Thymus (tissue), 11 donors: ENCODE measurements at regions not wholly inside any gene's neighbourhood (a gene's known extent, or its start where the extent isn't known, plus 50 kb on each side); places are given as distances from the start of the nearest gene placed in this dataset.

Experiments
- DNase-seq, 9 donors: peaks; one replicate each; pipeline ENCODE4 v3.0.0-alpha.2; 2013; ENCODE audit warnings: low spot score in 9 of 9, low read depth in 6 of 9, missing footprints in 1 of 9
- H3K27ac ChIP-seq, 2 donors: one replicate each; pipeline ENCODE4 v1.5.1; 2013; ENCODE audit warnings: control low read depth in 1 of 2, low read depth in 1 of 2, low read length in 1 of 2, mild to moderate bottlenecking in 1 of 2, moderate library complexity in 1 of 2
- H3K27me3 ChIP-seq, 2 donors: one replicate each; pipeline ENCODE4 v1.5.1; 2013; ENCODE audit warnings: low read length in 1 of 2; ENCODE audit not compliant: control insufficient read depth in 2 of 2, insufficient read depth in 1 of 2
- H3K36me3 ChIP-seq, 2 donors: one replicate each; pipeline ENCODE4 v1.5.1; 2013; ENCODE audit warnings: low read length in 1 of 2, mild to moderate bottlenecking in 1 of 2, moderate library complexity in 1 of 2; ENCODE audit not compliant: control insufficient read depth in 2 of 2, insufficient read depth in 2 of 2
- H3K4me1 ChIP-seq, 2 donors: one replicate each; pipeline ENCODE4 v1.5.1; 2013; ENCODE audit warnings: low read length in 2 of 2; ENCODE audit not compliant: control insufficient read depth in 2 of 2, insufficient read depth in 2 of 2
- H3K4me3 ChIP-seq, 2 donors: one replicate each; pipeline ENCODE4 v1.5.1; 2013; ENCODE audit warnings: low read length in 2 of 2, control low read depth in 1 of 2, mild to moderate bottlenecking in 1 of 2
- H3K9me3 ChIP-seq, 2 donors: one replicate each; pipeline ENCODE4 v1.5.1; 2013; ENCODE audit warnings: low read length in 1 of 2, mild to moderate bottlenecking in 1 of 2; ENCODE audit not compliant: control insufficient read depth in 2 of 2, insufficient read depth in 1 of 2
- WGBS: extraction: QIAGEN DNeasy Blood & Tissue Kit; methylation state at CpG from one replicate; pipeline ENCODE4 v1.1.7; 2013; 5-methylcytosine and 5-hydroxymethylcytosine counted together
- donor health status: healthy.

DNA sequence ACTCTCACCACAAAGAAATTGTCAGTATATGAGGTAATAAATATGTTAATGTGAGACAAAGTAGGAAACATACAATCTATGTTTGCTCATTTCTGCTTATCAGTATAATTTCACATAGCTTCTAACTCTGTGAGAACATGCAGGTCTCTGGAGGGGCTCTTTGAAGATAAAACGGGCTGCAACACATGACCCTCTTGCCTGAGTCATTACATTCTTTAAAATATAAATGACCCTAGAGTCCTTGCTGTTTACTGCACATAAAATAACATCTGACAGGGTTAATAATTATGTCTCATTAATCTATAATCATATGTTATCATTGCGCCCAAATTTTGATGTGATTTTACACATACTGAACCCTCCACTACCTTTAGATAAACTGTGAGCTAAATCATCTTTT is 681.5 kb downstream of the ARAP2 start:
- WGBS, result 83% methylated on average over 2 of the region's 2 CpGs
- H3K4me1 ChIP-seq, result no peaks in the 10 kb centered on the region
- H3K27me3 ChIP-seq, result no peaks in the 10 kb centered on the region
- no peak for DNase-seq
- no peak overlapping the region for H3K27ac ChIP-seq
- H3K4me3 ChIP-seq, result no peak overlapping the region
- H3K36me3 ChIP-seq, result no peaks in the 10 kb centered on the region
- peaks cover 0 to 9% of the 10 kb centered on the region in 2 donors for H3K9me3 ChIP-seq

- no peak overlapping the region for H3K4me3 ChIP-seq
- H3K4me1 ChIP-seq, result no peaks in the 10 kb centered on the region
- WGBS, result 94% methylated on average over 3 of the region's 3 CpGs
Measured at GRCh38 chr4:35565640-35566039, 678.7 kb downstream of the ARAP2 start.

GRCh38 chr4:35591035-35591434 is 653.3 kb downstream of the ARAP2 start:
- no peaks in the 10 kb centered on the region for H3K27me3 ChIP-seq
- H3K4me3 ChIP-seq, result no peak overlapping the region
- H3K36me3 ChIP-seq, result no peaks in the 10 kb centered on the region
- no peaks in the 10 kb centered on the region for H3K9me3 ChIP-seq
- no peaks in the 10 kb centered on the region for H3K4me1 ChIP-seq
- no peak overlapping the region for H3K27ac ChIP-seq
- DNase-seq, result no peak

More at GRCh38 chr4:35565640-35566039, 678.7 kb downstream of the ARAP2 start:
- no peak for DNase-seq
- H3K27me3 ChIP-seq, result no peaks in the 10 kb centered on the region
- no peak overlapping the region for H3K27ac ChIP-seq
- H3K36me3 ChIP-seq, result no peaks in the 10 kb centered on the region
- H3K9me3 ChIP-seq, result no peaks in the 10 kb centered on the region

DNA sequence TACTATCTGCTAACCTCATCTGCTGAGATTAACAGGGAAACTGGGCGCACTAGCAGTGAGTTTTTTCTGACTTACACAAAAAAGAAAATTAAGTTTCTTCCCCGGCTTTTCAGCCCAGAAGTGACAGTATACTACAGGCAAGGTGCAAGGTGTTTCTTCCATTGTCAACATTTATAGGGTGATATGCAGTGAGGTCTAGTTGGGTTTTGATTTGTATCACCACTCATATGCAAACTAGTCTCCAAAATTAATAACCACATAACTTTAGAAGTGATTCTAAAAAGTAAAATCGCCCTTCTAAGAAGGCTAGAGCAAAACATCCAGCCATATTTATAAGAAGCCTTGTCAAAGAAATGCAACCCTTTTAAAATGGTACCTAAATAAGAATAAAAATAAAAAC is 640.1 kb downstream of the ARAP2 start:
- H3K4me1 ChIP-seq, result no peaks in the 10 kb centered on the region
- H3K27me3 ChIP-seq, result no peaks in the 10 kb centered on the region
- H3K4me3 ChIP-seq, result no peak overlapping the region
- WGBS, result 91% methylated on average over 3 of the region's 3 CpGs
- no peaks in the 10 kb centered on the region for H3K36me3 ChIP-seq
- H3K9me3 ChIP-seq, result no peaks in the 10 kb centered on the region
- H3K27ac ChIP-seq, result no peak overlapping the region
- DNase-seq, result no peak

- no peak overlapping the region for H3K27ac ChIP-seq
- 84% methylated on average over 1 of the region's 1 CpG for WGBS
- DNase-seq, result no peak
Measured at GRCh38 chr4:35604724-35605123, 639.6 kb downstream of the ARAP2 start.

GRCh38 chr4:35608205-35608604 is 636.1 kb downstream of the ARAP2 start:
- Histone ChIP-seq H3K9me3 (no peaks in the 10 kb centered on the region), H3K27me3 (no peaks in the 10 kb centered on the region), H3K27ac (no peak overlapping the region), H3K4me3 (no peak overlapping the region), H3K36me3 (no peaks in the 10 kb centered on the region), H3K4me1 (no peaks in the 10 kb centered on the region)
- no peak for DNase-seq

More at GRCh38 chr4:35604724-35605123, 639.6 kb downstream of the ARAP2 start:
- H3K4me3 ChIP-seq, result no peak overlapping the region
- no peaks in the 10 kb centered on the region for H3K27me3 ChIP-seq
- H3K9me3 ChIP-seq, result no peaks in the 10 kb centered on the region
- no peaks in the 10 kb centered on the region for H3K36me3 ChIP-seq
- H3K4me1 ChIP-seq, result no peaks in the 10 kb centered on the region

GRCh38 chr4:35614120-35614519 is 630.2 kb downstream of the ARAP2 start:
- Histone ChIP-seq H3K4me1 (no peaks in the 10 kb centered on the region), H3K27me3 (no peaks in the 10 kb centered on the region), H3K27ac (no peak overlapping the region), H3K4me3 (no peak overlapping the region), H3K9me3 (no peaks in the 10 kb centered on the region), H3K36me3 (no peaks in the 10 kb centered on the region)
- no peak for DNase-seq
- 81% methylated on average over 2 of the region's 2 CpGs for WGBS

GRCh38 chr4:35639929-35640328 is 604.4 kb downstream of the ARAP2 start:
- H3K27ac ChIP-seq, result no peak overlapping the region
- no peaks in the 10 kb centered on the region for H3K27me3 ChIP-seq
- H3K4me1 ChIP-seq, result no peaks in the 10 kb centered on the region
- WGBS, result 81% methylated on average over 3 of the region's 3 CpGs
- no peak for DNase-seq
- no peak overlapping the region for H3K4me3 ChIP-seq
- H3K9me3 ChIP-seq, result no peaks in the 10 kb centered on the region
- H3K36me3 ChIP-seq, result no peaks in the 10 kb centered on the region

DNA sequence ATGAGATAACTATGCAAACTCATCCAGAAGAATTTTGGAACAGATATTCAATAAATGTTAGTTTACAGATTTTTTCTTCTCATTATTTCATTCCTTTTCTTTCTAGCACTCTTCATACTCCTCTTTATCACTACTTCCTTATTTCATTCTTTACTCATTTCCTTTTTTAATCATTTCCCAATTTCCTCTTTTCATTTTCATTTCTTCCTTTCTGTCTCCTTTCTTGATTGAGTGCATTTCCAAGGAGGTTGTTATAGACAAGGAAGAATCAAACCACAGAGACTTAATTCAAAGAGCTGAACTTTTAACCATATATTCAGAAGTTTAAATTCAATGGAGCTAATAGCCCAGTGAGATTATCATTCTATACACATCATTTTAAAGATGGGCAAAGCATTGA is 600.7 kb downstream of the ARAP2 start:
- H3K27me3 ChIP-seq, result no peaks in the 10 kb centered on the region
- no peaks in the 10 kb centered on the region for H3K9me3 ChIP-seq
- H3K36me3 ChIP-seq, result no peaks in the 10 kb centered on the region

DNA sequence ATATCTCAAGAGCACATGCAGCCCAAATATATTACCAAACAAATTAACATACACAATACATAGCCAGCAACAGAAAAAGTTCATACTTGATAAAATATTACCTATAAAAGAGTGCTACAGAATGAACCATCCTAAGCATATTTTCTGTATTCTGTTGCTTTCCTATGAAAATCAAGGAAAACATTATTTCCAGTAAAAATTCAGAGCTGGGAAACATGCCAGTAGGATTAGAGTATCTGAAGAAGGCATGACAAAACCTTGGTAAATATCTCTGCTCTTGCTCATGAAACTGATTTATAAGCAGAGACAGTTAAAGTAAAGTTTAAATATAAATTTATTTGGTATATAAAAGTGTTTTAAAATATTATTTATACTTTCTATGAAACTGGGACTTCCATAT is 599.7 kb downstream of the ARAP2 start:
- Histone ChIP-seq H3K4me3 (no peak overlapping the region), H3K27me3 (no peaks in the 10 kb centered on the region), H3K4me1 (no peaks in the 10 kb centered on the region), H3K27ac (no peak overlapping the region), H3K36me3 (no peaks in the 10 kb centered on the region), H3K9me3 (no peaks in the 10 kb centered on the region)
- DNase-seq, result no peak

More for the DNA sequence above, 600.7 kb downstream of the ARAP2 start:
- H3K27ac ChIP-seq, result no peak overlapping the region
- no peaks in the 10 kb centered on the region for H3K4me1 ChIP-seq
- no peak for DNase-seq
- no peak overlapping the region for H3K4me3 ChIP-seq
